ENCODE measurements at regions not wholly inside any gene's neighbourhood (a gene's known extent, or its start where the extent isn't known, plus 50 kb on each side); places are given as distances from the start of the nearest gene placed in this dataset.

DNA sequence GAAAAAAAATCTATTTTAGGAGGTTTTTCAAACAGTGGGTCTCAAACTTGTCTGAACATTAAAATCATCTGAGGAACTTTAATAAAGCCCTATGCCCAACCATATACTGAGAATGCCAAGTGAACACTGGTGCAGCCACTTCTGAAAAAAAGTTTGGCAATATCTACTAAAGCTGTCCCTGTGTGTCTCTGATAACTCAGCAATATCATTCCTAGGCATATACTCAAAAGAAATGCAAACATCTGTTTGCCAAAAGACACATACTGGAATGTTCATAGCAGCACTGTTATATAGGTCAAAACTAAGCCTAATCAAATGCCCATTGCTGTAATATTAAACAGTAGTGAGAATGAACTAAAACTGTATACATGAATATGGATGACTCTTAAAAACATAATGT lies 74.2 kb upstream of the RGS4 start:
- no peak for TF ChIP-seq EZH2 (IDR thresholded peaks at IDR 0.05; ENCODE audit: borderline replicate concordance, low read depth, low read length, poor library complexity, severe bottlenecking)
- no peak for TF ChIP-seq CTCF (conservative IDR thresholded peaks at IDR 0.05; ENCODE audit: low read depth, low read length)
